Breast epithelium (tissue), 4 donors: ENCODE measurements at regions not wholly inside any gene's neighbourhood (a gene's known extent, or its start where the extent isn't known, plus 50 kb on each side); places are given as distances from the start of the nearest gene placed in this dataset.

Experiments used
- DNase-seq, 2 donors: peaks; one replicate each; pipeline ENCODE4 v3.0.0-alpha.2; 2019; ENCODE audit warnings: low spot score in 2 of 2
- H3K27ac ChIP-seq, 2 donors: fragments of 200-600 bp; sonication (generic) in 1 of 2; one replicate each; pipeline ENCODE4 v1.5.1; 2016 to 2019; ENCODE audit warnings: mild to moderate bottlenecking in 1 of 2
- H3K27me3 ChIP-seq, 2 donors: fragments of 200-600 bp; sonication (generic) in 1 of 2; one replicate each; pipeline versions ENCODE4 v1.5.1 to v1.6.0; 2017 to 2019; ENCODE audit warnings: control low read depth in 1 of 2, mild to moderate bottlenecking in 1 of 2
- H3K36me3 ChIP-seq: fragments of 200-600 bp; one replicate; pipeline ENCODE4 v1.5.1; 2019
- H3K4me1 ChIP-seq, 2 donors: fragments of 200-600 bp; sonication (generic); one replicate each; pipeline ENCODE4 v1.5.1; 2016 to 2019; ENCODE audit warnings: control low read depth in 1 of 2
- H3K4me3 ChIP-seq, 3 donors: fragments of 200-600 bp; sonication (generic); 1 replicate in 2 of 3; 2 replicates in 1 of 3; pipeline ENCODE4 v1.5.1; 2016 to 2019; ENCODE audit warnings: mild to moderate bottlenecking in 3 of 3, moderate library complexity in 2 of 3
- H3K9me3 ChIP-seq, 2 donors: fragments of 200-600 bp; sonication (generic) in 1 of 2; one replicate each; pipeline ENCODE4 v1.5.1; 2016 to 2019; ENCODE audit warnings: control low read depth in 1 of 2
- POLR2A ChIP-seq: fragments of 450-650 bp; IDR thresholded peaks from one replicate; pipeline ENCODE4 v1.6.1; 2016; ENCODE audit warnings: antibody characterized with exemption, mild to moderate bottlenecking, moderate library complexity
- POLR2AphosphoS5 ChIP-seq, 3 donors: sonication (generic); formaldehyde crosslinking; IDR thresholded peaks; one replicate each; pipeline ENCODE4 v1.6.1; 2017; ENCODE audit warnings: antibody characterized with exemption in 3 of 3
- intact Hi-C: fragments of 100-400 bp; cut with DNase I; formaldehyde crosslinking; loops from one replicate; pipeline ENCODE4 v1.15.1; 2023; ENCODE audit warnings: low total_unique reads
- TF ChIP-seq, protein P1 (sequence below), 3 donors: fragments of 450-650 bp; IDR thresholded peaks; one replicate each; pipeline ENCODE4 v1.5.1; 2016 to 2017; ENCODE audit warnings: antibody characterized with exemption in 3 of 3, mild to moderate bottlenecking in 3 of 3, moderate library complexity in 3 of 3

DNA sequence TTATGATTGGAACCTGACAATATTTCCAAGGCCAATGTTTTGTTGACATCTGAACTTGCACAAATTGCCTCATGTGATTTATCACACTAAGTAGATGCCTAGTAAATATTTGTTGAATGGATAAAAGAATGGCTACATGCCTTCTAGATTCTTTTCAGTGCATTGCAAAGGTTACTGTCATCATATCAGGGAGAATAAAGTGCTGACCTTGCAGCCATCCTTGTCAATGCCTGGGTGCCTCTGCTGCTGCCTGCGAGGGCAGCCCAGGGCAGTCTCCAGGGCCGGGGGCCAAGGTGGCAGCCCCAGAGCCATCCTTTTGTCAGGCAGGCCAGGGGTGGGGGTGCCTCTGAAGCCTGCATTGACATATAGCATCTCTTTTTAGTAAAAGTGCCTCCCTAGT lies 325.6 kb upstream of the MTNR1B start:
- intact Hi-C loops = no loop called here
- H3K4me3 ChIP-seq = no peak overlapping the region
- TF ChIP-seq POLR2A (no peak), POLR2AphosphoS5 (IDR thresholded peaks at IDR 0.05) (no peak)
- TF ChIP-seq, protein P1, sequence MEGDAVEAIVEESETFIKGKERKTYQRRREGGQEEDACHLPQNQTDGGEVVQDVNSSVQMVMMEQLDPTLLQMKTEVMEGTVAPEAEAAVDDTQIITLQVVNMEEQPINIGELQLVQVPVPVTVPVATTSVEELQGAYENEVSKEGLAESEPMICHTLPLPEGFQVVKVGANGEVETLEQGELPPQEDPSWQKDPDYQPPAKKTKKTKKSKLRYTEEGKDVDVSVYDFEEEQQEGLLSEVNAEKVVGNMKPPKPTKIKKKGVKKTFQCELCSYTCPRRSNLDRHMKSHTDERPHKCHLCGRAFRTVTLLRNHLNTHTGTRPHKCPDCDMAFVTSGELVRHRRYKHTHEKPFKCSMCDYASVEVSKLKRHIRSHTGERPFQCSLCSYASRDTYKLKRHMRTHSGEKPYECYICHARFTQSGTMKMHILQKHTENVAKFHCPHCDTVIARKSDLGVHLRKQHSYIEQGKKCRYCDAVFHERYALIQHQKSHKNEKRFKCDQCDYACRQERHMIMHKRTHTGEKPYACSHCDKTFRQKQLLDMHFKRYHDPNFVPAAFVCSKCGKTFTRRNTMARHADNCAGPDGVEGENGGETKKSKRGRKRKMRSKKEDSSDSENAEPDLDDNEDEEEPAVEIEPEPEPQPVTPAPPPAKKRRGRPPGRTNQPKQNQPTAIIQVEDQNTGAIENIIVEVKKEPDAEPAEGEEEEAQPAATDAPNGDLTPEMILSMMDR (IDR thresholded peaks at IDR 0.05) = no peak
- no peaks in the 10 kb centered on the region for H3K9me3 ChIP-seq
- DNase-seq = no peak
- no peaks in the 10 kb centered on the region for H3K4me1 ChIP-seq
- H3K27me3 ChIP-seq = no peaks in the 10 kb centered on the region
- H3K27ac ChIP-seq = no peak overlapping the region
- H3K36me3 ChIP-seq = no peaks in the 10 kb centered on the region

DNA sequence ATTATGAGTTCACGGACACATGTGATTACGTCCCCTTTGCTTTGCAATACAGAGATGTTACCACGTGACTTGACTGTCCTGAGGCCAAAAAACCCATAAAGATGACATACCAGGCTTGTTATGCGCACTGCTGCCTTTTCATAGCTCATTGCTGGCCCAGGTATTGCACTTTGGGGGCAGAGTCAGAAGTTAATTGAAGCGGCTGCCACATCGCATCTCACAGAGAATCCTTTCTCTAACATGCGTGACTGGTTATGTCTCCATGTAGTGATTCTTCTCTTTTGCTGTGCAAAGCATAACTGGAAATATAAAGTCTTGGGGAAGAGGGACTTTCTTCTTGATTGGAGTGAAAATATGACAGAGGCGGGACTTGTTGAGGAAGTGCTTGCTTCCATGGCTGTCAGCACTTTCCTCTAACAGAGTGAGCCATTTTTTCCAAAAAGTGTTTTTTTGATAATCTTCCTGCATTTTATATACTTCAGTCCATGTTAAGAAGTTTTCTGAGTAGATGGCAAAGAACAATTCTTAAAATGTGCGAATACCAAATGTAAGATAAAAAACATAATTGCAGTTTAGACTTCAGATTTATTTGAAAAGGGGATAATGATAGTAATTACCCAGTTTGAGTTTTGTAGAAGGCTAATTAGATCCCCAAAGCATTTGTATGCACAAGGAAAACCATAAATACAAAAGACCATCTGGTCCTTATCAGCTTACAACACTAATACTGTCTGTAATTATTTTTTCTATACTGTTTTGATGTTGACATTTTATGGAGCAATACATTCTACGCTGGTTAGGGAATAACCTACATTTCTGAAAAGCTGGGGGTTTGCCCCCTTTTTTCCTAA lies 324.6 kb upstream of the MTNR1B start:
- no peak for DNase-seq
- TF ChIP-seq POLR2AphosphoS5 (IDR thresholded peaks at IDR 0.05) (no peak), POLR2A (no peak)
- TF ChIP-seq, protein P1 (IDR thresholded peaks at IDR 0.05) = no peak
- H3K27me3 ChIP-seq = no peaks in the 10 kb centered on the region
- H3K36me3 ChIP-seq = no peaks in the 10 kb centered on the region
- no peaks in the 10 kb centered on the region for H3K9me3 ChIP-seq
- no peaks in the 10 kb centered on the region for H3K4me1 ChIP-seq
- H3K27ac ChIP-seq = no peak overlapping the region
- intact Hi-C loops = no loop called here
- H3K4me3 ChIP-seq = no peak overlapping the region

DNA sequence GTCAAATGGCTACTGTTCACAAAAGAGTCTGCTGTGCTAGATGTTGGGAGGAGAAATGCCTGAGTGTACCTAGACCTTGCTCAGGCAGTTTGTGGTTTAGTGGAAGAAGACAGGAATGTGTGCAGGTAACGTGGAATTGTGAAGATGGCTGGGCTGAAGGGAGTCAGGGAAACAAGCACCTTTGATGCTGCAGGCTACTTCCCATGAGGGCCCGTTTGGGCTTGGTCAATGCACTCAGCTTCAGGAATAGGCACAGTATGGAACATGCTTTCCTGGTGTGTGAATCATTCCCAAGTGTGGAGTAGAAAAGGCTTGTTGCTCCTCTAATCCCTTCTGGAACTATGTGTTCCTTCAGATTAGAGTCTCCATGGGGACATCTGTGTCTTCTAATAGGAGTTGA lies 318.3 kb upstream of the MTNR1B start:
- H3K4me1 ChIP-seq = no peaks in the 10 kb centered on the region
- H3K27ac ChIP-seq = no peak overlapping the region
- H3K9me3 ChIP-seq = no peaks in the 10 kb centered on the region
- TF ChIP-seq, protein P1 (IDR thresholded peaks at IDR 0.05) = no peak
- TF ChIP-seq POLR2A (no peak), POLR2AphosphoS5 (IDR thresholded peaks at IDR 0.05) (no peak)
- H3K27me3 ChIP-seq = no peaks in the 10 kb centered on the region
- H3K36me3 ChIP-seq = no peaks in the 10 kb centered on the region
- DNase-seq = no peak
- intact Hi-C loops = no loop called here
- H3K4me3 ChIP-seq = no peak overlapping the region

DNA sequence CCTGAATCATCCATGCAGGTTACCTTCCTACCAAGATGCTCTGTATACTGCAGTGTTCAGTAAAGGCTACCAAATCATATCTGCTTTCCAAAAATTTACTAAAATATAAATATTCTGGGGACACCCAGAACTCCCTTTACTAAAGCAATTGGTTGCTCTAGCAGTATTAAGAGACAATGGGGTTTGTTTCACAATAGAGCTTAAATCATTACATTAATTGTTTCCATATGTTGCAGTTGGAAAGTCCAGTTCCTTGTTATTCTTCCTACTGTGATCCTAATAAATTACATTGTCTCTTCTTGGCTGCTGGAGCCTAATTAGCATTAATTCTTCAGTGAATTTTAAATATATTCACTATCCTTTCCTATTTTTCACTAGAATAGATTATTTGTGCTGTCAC lies 316.0 kb upstream of the MTNR1B start:
- TF ChIP-seq POLR2AphosphoS5 (IDR thresholded peaks at IDR 0.05) (no peak), POLR2A (no peak)
- TF ChIP-seq, protein P1 (IDR thresholded peaks at IDR 0.05) = no peak

DNA sequence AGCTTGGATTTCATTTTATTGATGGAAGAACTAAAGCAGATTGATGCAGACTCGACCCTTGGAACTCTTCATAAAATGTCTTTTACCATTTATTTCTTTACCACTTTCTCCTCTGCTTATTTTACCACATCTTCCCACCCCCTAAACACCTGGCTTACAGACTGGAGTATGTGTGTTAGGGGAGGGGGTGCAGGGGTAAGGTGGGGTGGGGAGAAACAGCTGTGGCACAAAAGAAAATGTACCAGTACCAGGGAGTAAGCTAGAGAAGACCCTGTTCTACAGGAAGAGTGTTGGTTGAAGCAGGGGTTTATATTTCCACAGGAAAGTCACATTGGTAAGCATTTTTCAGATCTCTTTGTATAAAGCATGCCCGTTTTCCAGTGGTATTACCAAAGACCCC lies 312.7 kb upstream of the MTNR1B start:
- intact Hi-C loops = no loop called here
- TF ChIP-seq, protein P1 (IDR thresholded peaks at IDR 0.05) = no peak
- no peak overlapping the region for H3K4me3 ChIP-seq
- no peaks in the 10 kb centered on the region for H3K9me3 ChIP-seq
- H3K27me3 ChIP-seq = no peaks in the 10 kb centered on the region
- H3K4me1 ChIP-seq = no peaks in the 10 kb centered on the region
- H3K36me3 ChIP-seq = no peaks in the 10 kb centered on the region
- no peak for DNase-seq
- no peak overlapping the region for H3K27ac ChIP-seq

More for the DNA sequence above, 316.0 kb upstream of the MTNR1B start:
- DNase-seq = no peak
- Histone ChIP-seq H3K27ac (no peak overlapping the region), H3K4me1 (no peaks in the 10 kb centered on the region), H3K27me3 (no peaks in the 10 kb centered on the region), H3K36me3 (no peaks in the 10 kb centered on the region), H3K4me3 (no peak overlapping the region), H3K9me3 (no peaks in the 10 kb centered on the region)
- intact Hi-C loops = no loop called here
